Glutamatergic neuron (in vitro differentiated cells): ENCODE measurements at regions not wholly inside any gene's neighbourhood (a gene's known extent, or its start where the extent isn't known, plus 50 kb on each side); places are given as distances from the start of the nearest gene placed in this dataset.

Experiments
- DNase-seq: peaks from one replicate; pipeline ENCODE4 v3.0.0; 2022
- H3K27ac Mint-ChIP-seq: one replicate; pipeline ENCODE4 v1.8.0; 2020; ENCODE audit warnings: mild to moderate bottlenecking, mixed read lengths, inconsistent platforms; ENCODE audit not compliant: unreplicated experiment
- H3K27me3 Mint-ChIP-seq: one replicate; pipeline ENCODE4 v1.8.0; 2020; ENCODE audit warnings: mild to moderate bottlenecking, moderate library complexity, mixed read lengths, inconsistent platforms; ENCODE audit not compliant: unreplicated experiment
- H3K36me3 Mint-ChIP-seq: one replicate; pipeline ENCODE4 v1.8.0; 2020; ENCODE audit warnings: mild to moderate bottlenecking, mixed read lengths, inconsistent platforms; ENCODE audit not compliant: unreplicated experiment
- H3K4me1 Mint-ChIP-seq: one replicate; pipeline ENCODE4 v1.8.0; 2020; ENCODE audit warnings: mild to moderate bottlenecking, low read depth, mixed read lengths, inconsistent platforms; ENCODE audit not compliant: unreplicated experiment
- H3K4me3 Mint-ChIP-seq: one replicate; pipeline ENCODE4 v1.8.0; 2020; ENCODE audit warnings: mild to moderate bottlenecking, mixed read lengths, inconsistent platforms; ENCODE audit not compliant: unreplicated experiment
- H3K9me3 Mint-ChIP-seq: one replicate; pipeline ENCODE4 v1.8.0; 2020; ENCODE audit warnings: mild to moderate bottlenecking, moderate library complexity, mixed read lengths, inconsistent platforms; ENCODE audit not compliant: unreplicated experiment
- TF ChIP-seq, protein P1 (sequence below): fragments of 200-600 bp; sonication (generic); IDR thresholded peaks from one replicate; pipeline ENCODE4 v1.5.0; 2021; ENCODE audit not compliant: partially characterized antibody, unreplicated experiment

DNA sequence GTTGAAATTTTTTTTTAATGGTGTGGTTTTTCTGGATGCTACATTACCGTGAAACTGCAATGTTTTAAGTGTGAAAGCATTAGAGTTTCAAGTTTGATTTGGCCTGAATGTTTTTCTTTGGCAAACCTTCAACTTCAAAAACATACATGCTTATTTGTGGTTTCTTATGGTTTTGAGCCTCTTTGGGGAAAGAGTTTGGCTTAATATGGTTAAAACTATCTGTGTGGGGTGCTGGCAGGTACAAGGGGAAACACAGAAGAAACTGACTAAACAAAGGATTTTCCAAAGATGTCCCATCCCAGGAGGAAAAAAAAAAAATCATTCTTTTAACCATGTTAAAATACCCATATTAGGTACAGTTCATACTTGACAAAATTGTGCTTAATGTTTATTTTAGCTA lies 121.1 kb downstream of the HGF start:
- Mint-ChIP-seq H3K4me3 (no peak overlapping the region), H3K9me3 (peaks cover 2% of the 10 kb centered on the region), H3K27ac (no peak overlapping the region), H3K36me3 (peaks cover 20% of the 10 kb centered on the region), H3K4me1 (peaks cover 6% of the 10 kb centered on the region), H3K27me3 (peaks cover 2% of the 10 kb centered on the region)
- DNase-seq: no peak
- TF ChIP-seq, protein P1, sequence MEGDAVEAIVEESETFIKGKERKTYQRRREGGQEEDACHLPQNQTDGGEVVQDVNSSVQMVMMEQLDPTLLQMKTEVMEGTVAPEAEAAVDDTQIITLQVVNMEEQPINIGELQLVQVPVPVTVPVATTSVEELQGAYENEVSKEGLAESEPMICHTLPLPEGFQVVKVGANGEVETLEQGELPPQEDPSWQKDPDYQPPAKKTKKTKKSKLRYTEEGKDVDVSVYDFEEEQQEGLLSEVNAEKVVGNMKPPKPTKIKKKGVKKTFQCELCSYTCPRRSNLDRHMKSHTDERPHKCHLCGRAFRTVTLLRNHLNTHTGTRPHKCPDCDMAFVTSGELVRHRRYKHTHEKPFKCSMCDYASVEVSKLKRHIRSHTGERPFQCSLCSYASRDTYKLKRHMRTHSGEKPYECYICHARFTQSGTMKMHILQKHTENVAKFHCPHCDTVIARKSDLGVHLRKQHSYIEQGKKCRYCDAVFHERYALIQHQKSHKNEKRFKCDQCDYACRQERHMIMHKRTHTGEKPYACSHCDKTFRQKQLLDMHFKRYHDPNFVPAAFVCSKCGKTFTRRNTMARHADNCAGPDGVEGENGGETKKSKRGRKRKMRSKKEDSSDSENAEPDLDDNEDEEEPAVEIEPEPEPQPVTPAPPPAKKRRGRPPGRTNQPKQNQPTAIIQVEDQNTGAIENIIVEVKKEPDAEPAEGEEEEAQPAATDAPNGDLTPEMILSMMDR: no peak

DNA sequence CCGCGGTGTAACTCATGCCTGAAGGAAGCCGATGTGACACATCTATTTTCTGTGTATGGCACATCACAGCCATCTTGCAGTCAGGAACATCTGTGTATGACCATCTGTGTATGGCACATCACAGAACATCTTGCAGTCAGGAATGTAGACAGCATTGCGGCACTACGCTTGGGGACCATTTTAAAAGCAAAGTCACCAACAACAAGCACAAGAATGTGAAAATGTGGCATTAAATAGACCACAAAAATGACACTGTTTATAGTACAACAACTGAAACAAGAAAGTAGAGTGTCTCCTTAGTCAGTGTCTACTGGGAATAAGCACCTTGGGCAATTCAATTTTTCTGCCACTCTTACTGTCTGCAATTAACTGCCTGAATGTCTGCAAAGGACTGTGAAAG lies 124.4 kb downstream of the HGF start:
- Mint-ChIP-seq H3K27ac (peak overlapping the region; percentile 20), H3K4me1 (peaks cover 6% of the 10 kb centered on the region), H3K27me3 (peaks cover 2% of the 10 kb centered on the region), H3K4me3 (no peak overlapping the region), H3K9me3 (no peaks in the 10 kb centered on the region), H3K36me3 (peaks cover 6% of the 10 kb centered on the region)
- TF ChIP-seq, protein P1: no peak
- DNase-seq: no peak

GRCh38 chr7:81641873-81642272 lies 128.0 kb downstream of the HGF start:
- H3K36me3 Mint-ChIP-seq: peaks cover 6% of the 10 kb centered on the region
- no peak overlapping the region for H3K27ac Mint-ChIP-seq
- no peaks in the 10 kb centered on the region for H3K9me3 Mint-ChIP-seq
- H3K4me1 Mint-ChIP-seq: peaks cover 16% of the 10 kb centered on the region
- no peak for DNase-seq
- peaks cover 2% of the 10 kb centered on the region for H3K27me3 Mint-ChIP-seq
- TF ChIP-seq, protein P1: no peak
- no peak overlapping the region for H3K4me3 Mint-ChIP-seq

GRCh38 chr7:81638198-81638597 lies 131.6 kb downstream of the HGF start:
- Mint-ChIP-seq H3K27me3 (no peaks in the 10 kb centered on the region), H3K9me3 (no peaks in the 10 kb centered on the region), H3K4me1 (peaks cover 10% of the 10 kb centered on the region), H3K4me3 (no peak overlapping the region), H3K36me3 (peaks cover 6% of the 10 kb centered on the region), H3K27ac (no peak overlapping the region)
- TF ChIP-seq, protein P1: no peak
- no peak for DNase-seq

DNA sequence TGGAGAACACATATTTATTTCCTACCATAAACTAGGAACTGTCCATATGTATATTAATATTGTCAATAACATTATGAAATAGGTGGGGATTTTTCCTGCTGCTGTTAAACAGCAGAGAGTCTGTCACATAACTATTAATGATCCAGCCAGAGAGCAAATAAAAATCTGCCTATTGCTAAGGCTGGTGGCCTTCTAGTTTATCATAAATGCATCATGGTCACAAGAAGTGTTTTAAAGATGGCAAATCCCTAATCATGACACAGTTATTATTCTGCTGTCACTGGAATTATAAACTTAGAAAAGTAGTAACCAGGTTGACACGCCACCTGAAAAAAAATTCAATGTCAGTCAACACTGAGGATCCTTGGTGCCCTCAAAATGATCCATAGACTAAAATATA lies 132.3 kb downstream of the HGF start:
- DNase-seq: no peak
- Mint-ChIP-seq H3K27ac (no peak overlapping the region), H3K4me1 (peaks cover 10% of the 10 kb centered on the region), H3K36me3 (peaks cover 6% of the 10 kb centered on the region), H3K27me3 (no peaks in the 10 kb centered on the region), H3K4me3 (no peak overlapping the region), H3K9me3 (no peaks in the 10 kb centered on the region)
- TF ChIP-seq, protein P1: no peak
